ENCODE measurements at regions not wholly inside any gene's neighbourhood (a gene's known extent, or its start where the extent isn't known, plus 50 kb on each side); places are given as distances from the start of the nearest gene placed in this dataset.

DNA sequence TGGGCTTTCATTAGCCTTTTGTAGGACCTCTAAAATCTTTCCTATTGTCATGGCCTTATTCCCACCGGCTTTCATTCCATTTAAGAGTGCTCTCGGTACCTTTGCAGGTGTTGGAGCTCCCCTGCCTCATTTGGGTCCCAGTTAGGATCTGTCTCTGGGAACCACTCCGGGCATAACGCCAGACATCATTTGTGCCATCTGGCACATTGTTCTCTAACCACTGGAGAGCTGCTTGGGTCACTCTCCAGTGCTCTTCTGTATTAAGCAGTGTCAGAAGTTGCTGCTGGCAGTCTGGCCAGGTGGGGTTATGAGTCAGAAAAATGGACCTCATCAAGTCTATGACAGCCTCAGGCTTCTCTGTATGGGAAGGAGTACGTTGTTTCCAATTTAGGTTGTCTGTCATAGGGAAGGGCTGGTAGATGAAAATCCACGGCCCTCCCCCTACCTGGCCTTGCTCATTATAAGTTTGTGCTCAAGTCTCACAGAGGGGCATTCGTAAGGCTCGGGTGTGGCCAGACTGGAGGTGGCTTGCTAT, 62.9 kb upstream of the MOCS1 start:
- DNase-seq (ENCODE audit: low read depth in 2 of 2): no peak

DNA sequence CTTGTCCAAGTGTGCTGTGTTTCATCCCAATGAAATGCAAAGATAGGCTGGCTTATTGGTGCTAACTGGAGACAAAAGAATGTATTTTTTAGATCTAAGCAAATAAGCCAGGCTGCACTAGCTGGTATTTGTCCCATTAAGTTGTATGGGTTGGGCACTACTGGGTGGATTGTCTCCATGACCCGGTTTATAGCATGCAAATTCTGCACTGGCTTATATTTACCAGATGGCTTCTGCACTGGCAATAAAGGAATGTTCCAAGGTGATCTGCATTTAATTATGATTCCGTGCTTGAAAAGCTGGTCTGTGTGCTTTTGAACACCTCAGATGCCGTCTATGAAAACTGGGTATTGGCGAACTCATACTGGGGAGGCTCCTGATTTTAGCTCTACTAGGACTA, 61.4 kb upstream of the MOCS1 start:
- no peak for DNase-seq (ENCODE audit: low read depth in 2 of 2)

DNA sequence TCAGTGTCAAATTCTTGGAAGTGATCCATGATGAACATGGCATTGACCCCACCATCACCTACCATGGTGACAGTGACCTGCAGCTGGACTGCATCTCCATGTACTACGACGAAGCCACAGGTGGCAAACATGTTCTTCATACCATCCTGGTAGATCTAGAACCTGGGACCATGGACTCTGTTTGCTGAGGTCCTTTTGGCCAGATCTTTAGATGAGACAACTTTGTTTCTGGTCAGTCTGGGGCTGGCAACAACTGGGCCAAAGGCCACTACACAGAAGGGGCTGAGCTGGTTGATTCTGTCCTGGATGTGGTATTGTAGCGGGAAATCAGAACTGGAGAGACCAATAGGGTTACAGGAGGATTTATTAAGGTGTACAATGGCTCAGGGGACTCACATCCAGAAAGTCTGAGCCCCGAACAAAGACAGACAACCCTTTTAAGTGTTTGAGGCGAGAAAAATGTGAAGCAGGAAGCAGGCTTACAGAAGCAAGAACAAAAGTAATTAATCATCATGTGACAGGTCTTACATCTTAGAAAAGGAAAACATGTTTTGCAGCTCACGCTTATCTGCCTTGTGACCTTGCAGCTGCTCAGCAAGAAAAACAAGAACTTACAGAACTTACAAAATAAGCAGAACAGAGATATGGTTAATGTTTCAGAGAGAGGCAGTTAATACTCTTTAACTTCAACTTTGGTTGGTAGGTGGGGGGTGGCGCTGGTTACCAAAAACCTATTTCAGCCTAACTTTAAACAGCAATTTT, 58.8 kb upstream of the MOCS1 start:
- no peak for DNase-seq (ENCODE audit: low read depth in 2 of 2)

All from stimulated activated CD4-positive, alpha-beta T cell treated with anti-CD3 and anti-CD28 coated beads, Interleukin-4, amount 100 ng/mL, for 48 hours (primary cell).